ENCODE measurements at regions not wholly inside any gene's neighbourhood (a gene's known extent, or its start where the extent isn't known, plus 50 kb on each side); places are given as distances from the start of the nearest gene placed in this dataset.
"Not testable (repeated sequence)": the region's sequence is repeated elsewhere in the genome, so short reads cannot be mapped to it uniquely, and the experiment has no call there.

DNA sequence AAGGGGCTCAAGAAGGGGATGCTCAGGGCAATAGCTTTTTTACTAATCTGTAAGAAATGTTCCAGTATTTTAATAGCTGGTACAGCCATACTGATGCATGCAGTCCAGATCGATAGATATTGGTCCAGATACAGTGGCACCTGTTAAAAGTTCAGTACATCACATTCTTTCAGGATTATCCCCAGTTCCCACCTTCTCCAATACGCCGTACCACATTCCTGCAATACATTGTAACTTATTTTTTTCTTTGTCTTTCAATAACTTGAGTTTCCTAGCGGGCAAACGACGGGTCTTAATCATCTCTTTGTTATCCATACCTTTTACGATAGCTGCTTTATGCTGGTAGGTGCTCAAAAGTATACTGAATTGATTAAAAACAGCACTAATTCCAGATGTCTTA, 136.1 kb upstream of the NBPF19 start:
- H3K4me3 ChIP-seq (ENCODE audit: low read depth, poor library complexity, severe bottlenecking); DNase-seq (ENCODE audit: low spot score in 2 of 2); intact Hi-C loops (cut with DNase I; ENCODE audit: low total_unique reads): not testable (repeated sequence)
- WGBS, 2 donors = no CpG with 5 or more reads among the region's 7 CpGs

DNA sequence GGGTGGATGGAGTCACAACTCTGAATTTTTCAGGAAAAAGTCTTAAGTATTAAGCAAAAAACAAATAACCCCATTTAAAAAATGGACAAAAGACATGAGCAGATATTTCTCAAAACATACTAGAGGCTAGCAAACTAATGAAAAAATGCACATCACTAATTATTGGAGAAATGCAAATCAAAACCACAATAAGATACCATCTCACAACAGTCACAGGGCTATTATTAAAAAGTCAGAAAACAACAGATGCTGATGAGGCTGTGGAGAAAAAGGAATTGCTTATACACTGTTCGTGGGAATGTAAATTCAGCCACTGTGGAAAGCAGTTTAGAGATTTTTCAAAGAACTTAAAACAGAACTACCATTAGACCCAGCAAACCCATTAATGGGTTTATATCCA, 125.4 kb upstream of the NBPF19 start:
- intact Hi-C loops (cut with DNase I; ENCODE audit: low total_unique reads); DNase-seq (ENCODE audit: low spot score in 2 of 2); H3K4me3 ChIP-seq (ENCODE audit: low read depth, poor library complexity, severe bottlenecking): not testable (repeated sequence)
- WGBS, 2 donors = no CpG with 5 or more reads among the region's 1 CpG

DNA sequence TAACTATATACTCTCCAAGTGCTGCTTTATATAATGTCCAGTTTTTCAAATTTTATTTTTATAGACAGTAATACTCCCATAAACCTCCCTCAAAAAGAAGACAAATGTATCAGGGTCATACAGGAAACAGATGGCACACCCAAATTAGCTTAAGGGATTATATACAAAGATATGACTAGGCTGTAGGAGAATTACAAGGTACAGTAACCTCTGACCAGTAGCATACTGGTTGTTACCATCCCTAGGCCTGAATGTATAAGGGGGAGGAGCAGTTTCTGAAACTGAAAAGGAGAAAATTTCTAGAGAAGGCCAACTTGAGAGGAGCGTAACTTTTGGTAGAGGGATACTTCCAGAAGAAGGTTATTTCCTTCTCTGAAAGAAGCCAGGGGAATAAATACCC, 122.6 kb upstream of the NBPF19 start:
- DNase-seq (ENCODE audit: low spot score in 2 of 2); intact Hi-C loops (cut with DNase I; ENCODE audit: low total_unique reads); H3K4me3 ChIP-seq (ENCODE audit: low read depth, poor library complexity, severe bottlenecking): not testable (repeated sequence)
- no CpG with 5 or more reads among the region's 1 CpG for WGBS, 2 donors

DNA sequence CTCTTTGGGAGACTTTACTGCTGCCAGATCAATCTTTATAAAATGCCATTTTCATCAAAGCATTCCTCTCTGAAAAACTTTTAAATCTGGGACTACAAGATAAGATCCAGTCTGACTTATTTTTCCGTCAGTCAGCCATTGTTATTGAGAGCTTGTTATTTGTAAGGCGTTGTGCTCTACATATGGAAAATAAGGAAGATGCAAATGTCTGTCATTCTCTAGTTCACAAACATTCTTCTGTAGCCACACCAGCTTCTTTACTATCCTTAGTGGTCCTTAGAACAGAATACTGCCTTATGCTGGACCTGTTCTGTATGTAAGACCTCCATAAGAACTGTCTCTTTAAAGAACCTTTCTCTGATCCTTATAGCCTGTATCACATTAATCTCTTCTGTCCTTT, 120.3 kb upstream of the NBPF19 start:
- DNase-seq (ENCODE audit: low spot score in 2 of 2); intact Hi-C loops (cut with DNase I; ENCODE audit: low total_unique reads); H3K4me3 ChIP-seq (ENCODE audit: low read depth, poor library complexity, severe bottlenecking): not testable (repeated sequence)
- no CpG with 5 or more reads among the region's 2 CpGs for WGBS, 2 donors

DNA sequence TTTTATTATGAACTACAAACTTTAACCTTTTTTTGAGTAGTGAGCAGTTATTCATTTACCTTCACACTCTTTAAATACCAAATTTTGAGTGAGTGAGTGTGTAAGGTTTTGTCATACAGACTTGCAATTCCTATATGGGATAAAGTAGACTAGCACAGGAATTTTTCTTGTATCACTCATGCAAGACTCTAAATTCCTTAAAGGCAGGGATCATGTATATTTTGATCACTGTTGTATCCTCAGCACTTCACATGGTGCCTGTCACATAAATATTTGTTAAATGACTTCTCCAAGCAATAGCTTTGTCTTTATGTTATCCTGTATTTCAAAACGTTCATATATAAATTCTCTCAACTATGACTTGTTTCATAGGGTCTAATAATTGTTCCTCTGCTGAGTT, 119.1 kb upstream of the NBPF19 start:
- WGBS, 2 donors = no CpG with 5 or more reads among the region's 1 CpG
- DNase-seq (ENCODE audit: low spot score in 2 of 2); H3K4me3 ChIP-seq (ENCODE audit: low read depth, poor library complexity, severe bottlenecking); intact Hi-C loops (cut with DNase I; ENCODE audit: low total_unique reads): not testable (repeated sequence)

DNA sequence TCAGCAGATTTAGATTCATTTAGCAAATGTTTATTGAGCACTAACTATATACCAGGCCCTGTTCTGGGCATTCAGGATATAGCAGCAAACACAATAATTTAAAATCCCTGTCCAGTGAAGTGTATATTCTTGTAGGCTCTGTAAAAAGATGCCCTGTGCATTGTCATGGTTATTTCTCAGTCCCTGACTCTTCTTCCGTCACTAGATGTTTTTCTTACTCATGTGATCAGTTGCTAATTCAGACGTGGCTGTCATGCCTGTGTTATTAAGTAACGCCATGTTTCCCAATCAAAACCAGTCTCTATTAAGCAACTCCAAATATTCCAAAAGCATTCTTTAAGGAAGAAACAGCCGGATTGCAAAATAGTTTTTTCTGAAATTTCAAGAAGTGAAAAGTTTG, 118.7 kb upstream of the NBPF19 start:
- DNase-seq (ENCODE audit: low spot score in 2 of 2); H3K4me3 ChIP-seq (ENCODE audit: low read depth, poor library complexity, severe bottlenecking); intact Hi-C loops (cut with DNase I; ENCODE audit: low total_unique reads): not testable (repeated sequence)
- WGBS, 2 donors = no CpG with 5 or more reads among the region's 4 CpGs

DNA sequence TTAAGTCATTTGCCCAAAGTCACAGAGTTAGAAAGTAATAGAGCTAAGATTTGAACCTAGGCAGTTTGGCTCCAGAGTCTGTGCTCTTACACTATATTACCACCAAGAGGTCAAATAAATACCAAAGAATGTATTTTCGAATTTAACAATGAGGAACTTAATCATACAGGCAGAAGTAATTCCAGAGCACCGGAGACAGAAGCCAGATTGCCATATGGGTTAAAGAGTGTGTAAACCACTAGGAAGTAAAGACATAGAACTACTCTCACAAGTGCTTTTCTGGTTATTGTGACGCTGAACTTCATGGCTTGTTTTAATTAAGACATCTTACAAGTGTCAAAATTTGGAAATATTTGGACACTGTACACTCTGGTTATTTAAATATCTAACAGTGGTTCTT, 114.5 kb upstream of the NBPF19 start:
- H3K4me3 ChIP-seq (ENCODE audit: low read depth, poor library complexity, severe bottlenecking); DNase-seq (ENCODE audit: low spot score in 2 of 2); intact Hi-C loops (cut with DNase I; ENCODE audit: low total_unique reads): not testable (repeated sequence)
- no CpG with 5 or more reads among the region's 3 CpGs for WGBS, 2 donors

DNA sequence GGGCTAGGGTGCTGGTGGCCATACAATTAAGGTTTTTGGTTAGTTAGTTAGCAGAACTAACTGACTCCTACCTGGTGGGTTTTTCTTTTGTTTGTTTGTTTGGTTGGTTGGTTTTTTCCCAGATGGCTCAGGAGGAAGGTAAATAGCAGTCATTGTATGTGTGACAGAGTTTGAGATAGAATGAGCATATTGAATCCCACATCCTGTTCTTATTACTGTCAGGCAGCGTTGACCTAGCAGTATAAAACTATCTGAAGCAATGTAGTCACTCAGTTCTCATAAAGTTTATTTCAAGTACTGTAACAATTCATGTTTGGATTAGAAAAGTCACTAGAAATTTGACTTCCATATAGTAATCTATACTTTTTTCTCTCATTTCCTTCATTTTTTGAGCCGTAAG, 113.5 kb upstream of the NBPF19 start:
- DNase-seq (ENCODE audit: low spot score in 2 of 2); H3K4me3 ChIP-seq (ENCODE audit: low read depth, poor library complexity, severe bottlenecking); intact Hi-C loops (cut with DNase I; ENCODE audit: low total_unique reads): not testable (repeated sequence)
- no CpG with 5 or more reads among the region's 2 CpGs for WGBS, 2 donors

DNA sequence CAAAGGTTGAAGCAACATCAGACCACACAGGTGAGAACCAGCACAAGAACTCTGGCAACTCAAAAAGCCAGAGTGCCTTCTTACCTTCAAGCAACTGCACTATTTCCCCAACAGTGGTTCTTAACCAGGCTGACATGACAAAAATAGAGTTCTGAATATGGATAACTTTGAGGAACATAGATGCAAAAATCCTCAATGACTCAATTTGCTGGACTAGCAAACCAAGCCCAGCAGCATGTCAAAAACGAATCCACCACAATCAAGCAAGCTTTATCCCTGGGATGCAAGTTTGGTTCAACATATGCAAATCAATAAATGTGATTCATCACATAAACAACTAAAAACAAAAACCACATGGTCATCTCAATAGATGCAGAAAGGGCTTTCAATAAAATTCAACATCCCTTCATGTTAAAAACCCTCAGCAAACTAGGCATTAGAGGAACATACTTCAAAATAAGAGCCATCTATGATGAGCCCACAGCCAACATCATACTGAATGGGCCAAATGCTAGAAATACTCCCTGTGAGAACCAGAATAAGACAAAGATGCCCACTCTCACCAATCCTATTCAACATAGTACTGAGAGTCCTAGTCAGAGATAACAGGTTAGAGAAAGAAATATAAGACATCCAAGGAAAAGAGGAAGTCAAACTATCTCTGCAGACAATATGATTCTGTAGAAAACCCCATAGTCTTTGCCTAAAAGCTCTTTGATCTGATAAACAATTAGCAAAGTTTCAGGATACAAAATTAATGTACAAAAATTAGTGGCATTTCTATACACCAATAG, 110.5 kb upstream of the NBPF19 start:
- H3K4me3 ChIP-seq (ENCODE audit: low read depth, poor library complexity, severe bottlenecking); intact Hi-C loops (cut with DNase I; ENCODE audit: low total_unique reads); DNase-seq (ENCODE audit: low spot score in 2 of 2): not testable (repeated sequence)
- no CpG with 5 or more reads among the region's 1 CpG for WGBS, 2 donors

DNA sequence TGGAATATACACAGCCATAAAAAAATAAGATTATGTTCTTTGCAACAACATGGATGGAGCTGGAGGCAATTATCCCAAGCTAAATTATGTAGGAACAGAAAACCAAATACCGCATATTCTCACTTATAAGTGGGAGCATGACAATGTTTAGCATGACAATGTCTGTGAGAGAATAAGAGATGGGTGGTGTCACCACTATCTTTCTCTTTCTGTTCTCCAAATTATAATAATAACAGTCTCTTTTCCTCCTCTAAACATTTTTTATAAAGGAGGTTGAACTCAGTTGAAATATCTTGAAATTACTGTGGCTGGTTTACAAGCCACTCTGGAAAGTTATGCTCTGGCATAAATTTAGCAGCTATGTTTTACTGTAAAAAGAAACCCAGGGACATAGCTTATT, 108.4 kb upstream of the NBPF19 start:
- DNase-seq (ENCODE audit: low spot score in 2 of 2); H3K4me3 ChIP-seq (ENCODE audit: low read depth, poor library complexity, severe bottlenecking); intact Hi-C loops (cut with DNase I; ENCODE audit: low total_unique reads): not testable (repeated sequence)
- WGBS, 2 donors = 86 to 100% methylated on average over 1 of the region's 1 CpG

DNA sequence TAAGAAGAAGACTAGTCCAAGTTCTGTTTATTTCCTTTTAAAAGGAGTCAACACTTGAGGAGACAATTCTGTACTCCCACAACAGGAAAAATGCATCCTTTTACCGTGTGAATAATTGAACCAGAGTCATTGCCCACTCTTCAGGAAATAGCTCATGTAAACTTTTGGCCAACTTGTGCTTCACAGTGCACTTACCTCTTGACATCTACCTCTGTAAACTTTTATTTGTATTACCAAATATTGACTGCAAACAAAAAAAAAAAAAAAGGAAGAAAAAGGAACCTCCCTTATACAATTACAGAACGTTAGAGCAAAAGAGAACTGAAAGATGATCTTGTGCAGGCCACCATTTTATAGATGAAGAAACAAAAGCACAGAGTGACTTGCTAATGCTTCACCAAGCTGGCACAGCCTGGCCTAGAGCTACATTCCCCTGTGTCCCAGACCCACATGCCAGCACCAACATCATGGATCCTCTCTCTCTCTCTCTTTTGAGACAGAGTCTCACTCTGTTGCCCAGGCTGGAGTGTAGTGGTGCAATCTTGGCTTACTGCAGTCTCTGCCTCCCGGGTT, 107.3 kb upstream of the NBPF19 start:
- 42 to 53% methylated on average over 2 of the region's 3 CpGs for WGBS, 2 donors
- intact Hi-C loops (cut with DNase I; ENCODE audit: low total_unique reads); DNase-seq (ENCODE audit: low spot score in 2 of 2); H3K4me3 ChIP-seq (ENCODE audit: low read depth, poor library complexity, severe bottlenecking): not testable (repeated sequence)

DNA sequence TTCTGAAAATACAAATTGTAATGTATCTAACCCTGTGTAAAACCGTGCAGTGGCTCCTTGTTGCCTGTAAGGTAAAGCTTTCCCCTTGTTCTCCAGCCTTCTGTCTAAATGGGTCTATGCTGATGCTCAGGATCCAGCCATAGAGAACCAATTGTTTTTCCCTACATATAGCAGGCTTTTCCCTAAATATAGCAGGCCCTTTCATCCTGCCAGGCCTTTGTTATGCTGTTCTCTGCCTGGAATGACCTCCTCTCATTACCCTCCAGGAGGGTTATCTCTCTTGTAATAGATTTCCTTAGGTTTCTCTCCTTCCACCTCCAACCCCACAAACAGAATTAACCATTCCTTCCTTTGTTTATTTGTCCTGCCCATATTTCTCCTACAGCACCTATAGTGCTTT, 106.5 kb upstream of the NBPF19 start:
- WGBS, 2 donors = 43 to 60% methylated on average over 1 of the region's 1 CpG
- intact Hi-C loops (cut with DNase I; ENCODE audit: low total_unique reads); H3K4me3 ChIP-seq (ENCODE audit: low read depth, poor library complexity, severe bottlenecking); DNase-seq (ENCODE audit: low spot score in 2 of 2): not testable (repeated sequence)

DNA sequence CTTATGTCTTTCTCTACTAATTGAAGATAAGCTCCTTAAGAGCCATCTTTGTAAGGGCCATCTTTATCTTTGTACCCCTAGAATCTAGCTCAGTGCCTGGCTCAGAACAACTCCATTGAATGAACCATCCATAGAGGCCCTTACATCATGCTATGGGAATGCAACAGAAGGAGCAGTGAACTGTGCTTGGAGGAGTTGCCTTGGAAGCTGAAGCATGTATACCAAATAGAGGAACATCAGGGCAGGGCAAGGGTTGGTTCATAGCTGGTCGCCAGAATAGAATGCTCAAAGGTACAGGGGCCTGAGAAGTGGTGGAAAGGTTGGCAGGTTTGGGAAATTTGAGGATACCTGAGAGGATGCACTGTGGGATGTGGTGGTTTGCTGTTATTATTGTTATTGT, 105.8 kb upstream of the NBPF19 start:
- intact Hi-C loops (cut with DNase I; ENCODE audit: low total_unique reads); DNase-seq (ENCODE audit: low spot score in 2 of 2); H3K4me3 ChIP-seq (ENCODE audit: low read depth, poor library complexity, severe bottlenecking): not testable (repeated sequence)
- WGBS, 2 donors = no CpG with 5 or more reads among the region's 1 CpG

DNA sequence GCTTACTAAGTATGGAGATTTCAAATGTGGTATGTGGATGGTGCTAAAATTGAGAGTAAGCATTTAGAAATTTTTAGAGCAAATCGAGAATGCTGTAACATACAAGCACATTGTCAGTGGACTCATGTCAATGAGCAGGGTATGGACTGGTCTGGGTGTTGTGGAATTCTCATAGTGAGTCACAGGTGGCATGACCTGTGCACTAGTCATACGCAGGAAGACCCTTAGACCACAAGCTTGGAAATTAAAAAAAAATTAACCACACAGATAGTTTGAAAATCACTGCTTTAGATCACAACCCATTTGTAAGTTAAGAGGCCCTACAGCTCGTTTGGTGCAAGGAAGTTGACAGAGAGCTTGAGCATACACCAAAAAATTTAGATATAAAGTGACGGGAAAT, 102.9 kb upstream of the NBPF19 start:
- DNase-seq (ENCODE audit: low spot score in 2 of 2); H3K4me3 ChIP-seq (ENCODE audit: low read depth, poor library complexity, severe bottlenecking); intact Hi-C loops (cut with DNase I; ENCODE audit: low total_unique reads): not testable (repeated sequence)
- 63 to 100% methylated on average over 1 to 2 of the region's 4 CpGs for WGBS, 2 donors

DNA sequence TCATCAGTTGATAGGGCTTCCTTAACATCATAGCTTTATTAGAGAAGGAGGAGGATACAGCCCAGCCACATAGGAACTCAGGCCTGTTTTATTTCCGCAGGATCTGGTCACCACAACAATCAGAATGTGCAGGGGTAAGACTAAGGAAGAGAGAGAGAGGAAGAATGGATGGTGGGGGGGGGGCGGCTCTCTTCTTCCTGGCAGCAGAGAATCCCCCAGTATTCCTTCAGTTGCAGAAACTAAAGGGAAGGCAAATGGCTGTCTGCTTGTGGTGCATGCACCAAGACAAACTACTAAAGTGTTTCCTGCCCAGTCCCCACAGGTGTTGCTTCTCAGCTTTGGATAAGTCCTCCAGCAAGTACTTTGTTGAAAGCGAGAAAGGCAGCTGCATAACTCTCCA, 96.4 kb upstream of the NBPF19 start:
- 73 to 77% methylated on average over 2 of the region's 3 CpGs for WGBS, 2 donors

More for the DNA sequence above, 96.4 kb upstream of the NBPF19 start:
- DNase-seq (ENCODE audit: low spot score in 2 of 2); H3K4me3 ChIP-seq (ENCODE audit: low read depth, poor library complexity, severe bottlenecking); intact Hi-C loops (cut with DNase I; ENCODE audit: low total_unique reads): not testable (repeated sequence)

All from lower leg skin (tissue), 3 donors.